ENCODE measurements at regions not wholly inside any gene's neighbourhood (a gene's known extent, or its start where the extent isn't known, plus 50 kb on each side); places are given as distances from the start of the nearest gene placed in this dataset.

DNA sequence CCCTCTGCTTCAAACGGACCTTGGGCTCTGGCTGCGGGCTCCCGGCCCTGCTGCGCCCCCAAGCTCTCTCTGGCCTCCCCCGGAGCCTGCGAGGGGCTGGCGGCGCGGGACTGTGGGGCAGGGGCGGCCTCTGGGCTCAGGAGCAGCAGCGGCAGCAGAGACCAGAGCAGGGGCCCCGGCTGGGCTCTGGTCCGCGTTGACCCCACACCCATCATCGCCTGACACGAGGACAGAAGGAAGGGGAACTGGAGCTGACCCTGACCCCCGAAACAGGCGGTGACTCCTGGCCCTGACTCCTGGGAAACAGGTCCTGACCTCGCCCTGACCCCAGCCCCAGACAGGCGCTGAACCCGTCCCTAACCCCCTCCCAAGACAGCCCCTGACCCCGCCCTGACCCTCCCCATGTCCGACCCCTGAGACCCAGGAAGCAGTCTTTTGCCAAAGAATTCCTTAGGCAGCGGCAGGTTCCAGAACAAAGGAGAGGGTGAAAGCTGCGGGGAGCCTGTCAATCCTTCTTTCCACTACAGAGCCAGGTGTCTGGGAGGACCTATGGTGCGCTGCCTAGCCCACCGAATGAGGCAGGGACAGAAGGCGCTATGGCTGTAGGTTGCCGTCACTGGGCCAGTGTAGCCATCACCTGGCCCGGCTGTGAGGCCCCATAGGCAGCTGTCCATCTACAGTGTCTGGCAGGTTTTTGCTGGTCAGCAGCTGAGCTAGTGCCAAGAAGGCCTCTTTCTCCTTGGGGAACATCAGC is 74.7 kb upstream of the SPTLC1 start:
- TF ChIP-seq, protein P1, sequence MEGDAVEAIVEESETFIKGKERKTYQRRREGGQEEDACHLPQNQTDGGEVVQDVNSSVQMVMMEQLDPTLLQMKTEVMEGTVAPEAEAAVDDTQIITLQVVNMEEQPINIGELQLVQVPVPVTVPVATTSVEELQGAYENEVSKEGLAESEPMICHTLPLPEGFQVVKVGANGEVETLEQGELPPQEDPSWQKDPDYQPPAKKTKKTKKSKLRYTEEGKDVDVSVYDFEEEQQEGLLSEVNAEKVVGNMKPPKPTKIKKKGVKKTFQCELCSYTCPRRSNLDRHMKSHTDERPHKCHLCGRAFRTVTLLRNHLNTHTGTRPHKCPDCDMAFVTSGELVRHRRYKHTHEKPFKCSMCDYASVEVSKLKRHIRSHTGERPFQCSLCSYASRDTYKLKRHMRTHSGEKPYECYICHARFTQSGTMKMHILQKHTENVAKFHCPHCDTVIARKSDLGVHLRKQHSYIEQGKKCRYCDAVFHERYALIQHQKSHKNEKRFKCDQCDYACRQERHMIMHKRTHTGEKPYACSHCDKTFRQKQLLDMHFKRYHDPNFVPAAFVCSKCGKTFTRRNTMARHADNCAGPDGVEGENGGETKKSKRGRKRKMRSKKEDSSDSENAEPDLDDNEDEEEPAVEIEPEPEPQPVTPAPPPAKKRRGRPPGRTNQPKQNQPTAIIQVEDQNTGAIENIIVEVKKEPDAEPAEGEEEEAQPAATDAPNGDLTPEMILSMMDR (IDR thresholded peaks at IDR 0.05), result no peak
- TF ChIP-seq POLR2A (IDR thresholded peaks at IDR 0.05), result no peak
